ENCODE measurements at regions not wholly inside any gene's neighbourhood (a gene's known extent, or its start where the extent isn't known, plus 50 kb on each side); places are given as distances from the start of the nearest gene placed in this dataset.

- ChIA-PET CTCF (interaction anchor here (0.6 kb wide), 1 partner anchor 18 kb away, joined by 3 read pairs; no protein-coding TSS in a partner anchor), POLR2A (no interaction called here)
- no peak overlapping the region for H3K27ac ChIP-seq (ENCODE audit: low read length)
- H3K4me1 ChIP-seq (ENCODE audit: control insufficient read depth, insufficient read depth, low read length), result peaks cover 4% of the 10 kb centered on the region; the same call in 1 of the 2 replicates
- TF ChIP-seq POLR2AphosphoS5 (IDR thresholded peaks at IDR 0.05; ENCODE audit: low read depth, low read length) (no peak), SIN3A (IDR thresholded peaks at IDR 0.05; ENCODE audit: borderline replicate concordance, insufficient read depth, low read depth, low read length) (no peak), TCF7L2 (IDR thresholded peaks at IDR 0.05; ENCODE audit: low read depth, low read length) (no peak)
- TF ChIP-seq, protein P1, sequence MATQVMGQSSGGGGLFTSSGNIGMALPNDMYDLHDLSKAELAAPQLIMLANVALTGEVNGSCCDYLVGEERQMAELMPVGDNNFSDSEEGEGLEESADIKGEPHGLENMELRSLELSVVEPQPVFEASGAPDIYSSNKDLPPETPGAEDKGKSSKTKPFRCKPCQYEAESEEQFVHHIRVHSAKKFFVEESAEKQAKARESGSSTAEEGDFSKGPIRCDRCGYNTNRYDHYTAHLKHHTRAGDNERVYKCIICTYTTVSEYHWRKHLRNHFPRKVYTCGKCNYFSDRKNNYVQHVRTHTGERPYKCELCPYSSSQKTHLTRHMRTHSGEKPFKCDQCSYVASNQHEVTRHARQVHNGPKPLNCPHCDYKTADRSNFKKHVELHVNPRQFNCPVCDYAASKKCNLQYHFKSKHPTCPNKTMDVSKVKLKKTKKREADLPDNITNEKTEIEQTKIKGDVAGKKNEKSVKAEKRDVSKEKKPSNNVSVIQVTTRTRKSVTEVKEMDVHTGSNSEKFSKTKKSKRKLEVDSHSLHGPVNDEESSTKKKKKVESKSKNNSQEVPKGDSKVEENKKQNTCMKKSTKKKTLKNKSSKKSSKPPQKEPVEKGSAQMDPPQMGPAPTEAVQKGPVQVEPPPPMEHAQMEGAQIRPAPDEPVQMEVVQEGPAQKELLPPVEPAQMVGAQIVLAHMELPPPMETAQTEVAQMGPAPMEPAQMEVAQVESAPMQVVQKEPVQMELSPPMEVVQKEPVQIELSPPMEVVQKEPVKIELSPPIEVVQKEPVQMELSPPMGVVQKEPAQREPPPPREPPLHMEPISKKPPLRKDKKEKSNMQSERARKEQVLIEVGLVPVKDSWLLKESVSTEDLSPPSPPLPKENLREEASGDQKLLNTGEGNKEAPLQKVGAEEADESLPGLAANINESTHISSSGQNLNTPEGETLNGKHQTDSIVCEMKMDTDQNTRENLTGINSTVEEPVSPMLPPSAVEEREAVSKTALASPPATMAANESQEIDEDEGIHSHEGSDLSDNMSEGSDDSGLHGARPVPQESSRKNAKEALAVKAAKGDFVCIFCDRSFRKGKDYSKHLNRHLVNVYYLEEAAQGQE (IDR thresholded peaks at IDR 0.05; ENCODE audit: insufficient read depth in 1 of 2, low read depth in 2 of 2, low read length in 1 of 2), result no peak
- TF ChIP-seq, protein P2, sequence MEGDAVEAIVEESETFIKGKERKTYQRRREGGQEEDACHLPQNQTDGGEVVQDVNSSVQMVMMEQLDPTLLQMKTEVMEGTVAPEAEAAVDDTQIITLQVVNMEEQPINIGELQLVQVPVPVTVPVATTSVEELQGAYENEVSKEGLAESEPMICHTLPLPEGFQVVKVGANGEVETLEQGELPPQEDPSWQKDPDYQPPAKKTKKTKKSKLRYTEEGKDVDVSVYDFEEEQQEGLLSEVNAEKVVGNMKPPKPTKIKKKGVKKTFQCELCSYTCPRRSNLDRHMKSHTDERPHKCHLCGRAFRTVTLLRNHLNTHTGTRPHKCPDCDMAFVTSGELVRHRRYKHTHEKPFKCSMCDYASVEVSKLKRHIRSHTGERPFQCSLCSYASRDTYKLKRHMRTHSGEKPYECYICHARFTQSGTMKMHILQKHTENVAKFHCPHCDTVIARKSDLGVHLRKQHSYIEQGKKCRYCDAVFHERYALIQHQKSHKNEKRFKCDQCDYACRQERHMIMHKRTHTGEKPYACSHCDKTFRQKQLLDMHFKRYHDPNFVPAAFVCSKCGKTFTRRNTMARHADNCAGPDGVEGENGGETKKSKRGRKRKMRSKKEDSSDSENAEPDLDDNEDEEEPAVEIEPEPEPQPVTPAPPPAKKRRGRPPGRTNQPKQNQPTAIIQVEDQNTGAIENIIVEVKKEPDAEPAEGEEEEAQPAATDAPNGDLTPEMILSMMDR (IDR thresholded peaks at IDR 0.05), result no peak
- no peak for DNase-seq (ENCODE audit: low read depth, low spot score)
- H3K9me3 ChIP-seq (ENCODE audit: control insufficient read depth, insufficient read depth, low read depth, low read length), result no peaks in the 10 kb centered on the region
- BruUV-seq (replicated peaks), result no TSS peak
- in situ Hi-C loops (cut with HindIII; ENCODE audit: low pct_unique_long_range_greater_than_20kb, low sequenced_read_pairs), result no loop called here
- H3K4me3 ChIP-seq (ENCODE audit: low read depth in 2 of 2, low read length in 2 of 2), result no peak overlapping the region
- H3K27me3 ChIP-seq (ENCODE audit: control insufficient read depth, insufficient read depth, low read length), result peaks cover 3% of the 10 kb centered on the region
- no peaks in the 10 kb centered on the region for H3K36me3 ChIP-seq (ENCODE audit: control insufficient read depth, insufficient read depth, low read length)
- intact Hi-C loops (cut with micrococcal nuclease; ENCODE audit: unreplicated experiment), result no loop called here
- ATAC-seq, result no peak
Measured at GRCh38 chr2:744088-744487, 66.9 kb upstream of the TMEM18 start.

DNA sequence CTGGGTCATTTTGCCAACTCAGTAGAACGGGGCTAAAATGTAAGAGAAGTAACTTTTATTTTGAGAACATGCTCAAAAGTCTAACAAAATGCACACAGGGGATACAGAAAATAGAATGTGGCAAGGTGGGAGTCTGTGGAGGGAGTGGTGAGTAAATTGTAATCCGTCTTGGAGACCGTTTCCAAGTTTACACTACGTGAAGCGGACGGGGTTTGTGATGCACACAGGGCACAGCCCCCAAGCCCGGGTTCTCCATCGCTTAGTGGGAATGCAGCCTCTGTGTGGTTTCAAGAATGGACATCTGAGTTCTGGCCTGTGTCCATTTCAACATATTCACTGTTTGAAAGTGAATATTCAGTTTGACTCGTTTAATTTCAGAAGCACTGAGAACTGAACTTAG, 65.0 kb upstream of the TMEM18 start:
- Histone ChIP-seq H3K9me3 (ENCODE audit: control insufficient read depth, insufficient read depth, low read depth, low read length) (no peaks in the 10 kb centered on the region), H3K4me3 (ENCODE audit: low read depth in 2 of 2, low read length in 2 of 2) (no peak overlapping the region), H3K36me3 (ENCODE audit: control insufficient read depth, insufficient read depth, low read length) (no peaks in the 10 kb centered on the region), H3K4me1 (ENCODE audit: control insufficient read depth, insufficient read depth, low read length) (peaks cover 4% of the 10 kb centered on the region; the same call in 1 of the 2 replicates), H3K27ac (ENCODE audit: low read length) (no peak overlapping the region), H3K27me3 (ENCODE audit: control insufficient read depth, insufficient read depth, low read length) (peaks cover 3% of the 10 kb centered on the region)
- ATAC-seq (no peak), DNase-seq (ENCODE audit: low read depth, low spot score) (no peak)
- POLR2A ChIA-PET, result no interaction called here
- intact Hi-C loops (cut with micrococcal nuclease; ENCODE audit: unreplicated experiment), result no loop called here
- TF ChIP-seq, protein P1 (IDR thresholded peaks at IDR 0.05; ENCODE audit: insufficient read depth in 1 of 2, low read depth in 2 of 2, low read length in 1 of 2), result no peak
- TF ChIP-seq TCF7L2 (IDR thresholded peaks at IDR 0.05; ENCODE audit: low read depth, low read length), result no peak
- no peak for TF ChIP-seq POLR2AphosphoS5 (IDR thresholded peaks at IDR 0.05; ENCODE audit: low read depth, low read length)
- TF ChIP-seq, protein P2 (IDR thresholded peaks at IDR 0.05), result no peak
- TF ChIP-seq SIN3A (IDR thresholded peaks at IDR 0.05; ENCODE audit: borderline replicate concordance, insufficient read depth, low read depth, low read length), result no peak
- CTCF ChIA-PET, result no interaction called here
- no TSS peak for BruUV-seq (replicated peaks)
- in situ Hi-C loops (cut with HindIII; ENCODE audit: low pct_unique_long_range_greater_than_20kb, low sequenced_read_pairs), result no loop called here
